SK-N-SH (cell line): ENCODE measurements at regions not wholly inside any gene's neighbourhood (a gene's known extent, or its start where the extent isn't known, plus 50 kb on each side); places are given as distances from the start of the nearest gene placed in this dataset.
"Not testable (repeated sequence)": the region's sequence is repeated elsewhere in the genome, so short reads cannot be mapped to it uniquely, and the experiment has no call there.

Source experiments
- CTCF ChIA-PET: fragments of 300-600, 350-600 bp; formaldehyde crosslinking; extraction: SDS; loops from one replicate; lab custom pipeline; 2021; lab: Yijun Ruan, JAX
- POLR2A ChIA-PET: fragments of 350-600 bp; sonication (Branson Sonifier 250); formaldehyde crosslinking; extraction: SDS; loops from one replicate; lab custom pipeline; 2020; ENCODE audit warnings: antibody characterized with exemption, inconsistent platforms; lab: Yijun Ruan, JAX
- DNase-seq: peaks from one replicate; pipeline ENCODE4 v3.0.0; 2012
- H2AFZ ChIP-seq: fragments of 200-600 bp; sonication (generic); 2 replicates; pipeline ENCODE4 v1.8.1; 2016; ENCODE audit warnings: antibody characterized with exemption, mild to moderate bottlenecking, low read depth
- H3F3A ChIP-seq: fragments of 200-600 bp; sonication (generic); replicated peaks from 2 replicates; pipeline ENCODE3; 2016; ENCODE audit warnings: antibody characterized with exemption, mild to moderate bottlenecking; ENCODE audit not compliant: insufficient read depth
- H3K27ac ChIP-seq, 2 experiments: fragments of 200-500 bp in 1 of 2; fragments of 200-600 bp in 1 of 2; sonication (Bioruptor generic) in 1 of 2; sonication (generic), shearing (Covaris generic) in 1 of 2; 2 replicates each; pipeline versions ENCODE4 v1.5.1 to v1.6.1; 2014 to 2016; ENCODE audit warnings: low read depth in 2 of 2, inconsistent platforms in 1 of 2, low read length in 1 of 2, mild to moderate bottlenecking in 1 of 2, mixed read lengths in 1 of 2
- H3K27me3 ChIP-seq: fragments of 200-600 bp; sonication (generic), shearing (Covaris generic); 2 replicates; pipeline ENCODE4 v1.6.1; 2016; ENCODE audit warnings: mixed run types; ENCODE audit not compliant: insufficient read depth
- H3K36me3 ChIP-seq, 2 experiments: fragments of 200-500 bp in 1 of 2; fragments of 200-600 bp in 1 of 2; sonication (Bioruptor generic) in 1 of 2; sonication (generic) in 1 of 2; replicated peaks in 1 of 2; 2 replicates each; pipeline versions ENCODE3 to v1.5.1; 2014 to 2016; ENCODE audit warnings: low read length in 1 of 2, mild to moderate bottlenecking in 1 of 2; ENCODE audit not compliant: insufficient read depth in 2 of 2, control insufficient read depth in 1 of 2
- H3K4me1 ChIP-seq, 2 experiments: fragments of 200-500 bp in 1 of 2; fragments of 200-600 bp in 1 of 2; sonication (Bioruptor generic) in 1 of 2; sonication (generic), shearing (Covaris generic) in 1 of 2; 2 replicates each; pipeline versions ENCODE4 v1.5.1 to v1.6.1; 2014 to 2016; ENCODE audit warnings: low read depth in 1 of 2, low read length in 1 of 2, mixed run types in 1 of 2; ENCODE audit not compliant: insufficient read depth in 2 of 2, control insufficient read depth in 1 of 2
- H3K4me2 ChIP-seq: fragments of 200-600 bp; sonication (generic), shearing (Covaris generic); 2 replicates; pipeline ENCODE4 v1.6.1; 2017; ENCODE audit warnings: mixed run types
- H3K4me3 ChIP-seq, 2 experiments: fragments of 200-500 bp in 1 of 2; fragments of 200-600 bp in 1 of 2; sonication (Bioruptor generic) in 1 of 2; sonication (generic), shearing (Covaris generic) in 1 of 2; 2 replicates each; pipeline versions ENCODE4 v1.5.1 to v1.8.1; 2014 to 2016; ENCODE audit warnings: low read depth in 2 of 2, inconsistent platforms in 1 of 2, low read length in 1 of 2, mild to moderate bottlenecking in 1 of 2, mixed read lengths in 1 of 2, moderate library complexity in 1 of 2
- H3K79me2 ChIP-seq: fragments of 200-600 bp; sonication (generic); 2 replicates; pipeline ENCODE4 v1.8.1; 2017; ENCODE audit warnings: mild to moderate bottlenecking; ENCODE audit not compliant: insufficient read depth
- H3K9ac ChIP-seq: fragments of 200-600 bp; sonication (generic); 2 replicates; pipeline ENCODE4 v1.6.1; 2017; ENCODE audit warnings: mixed run types
- H3K9me2 ChIP-seq: fragments of 200-600 bp; sonication (generic); 2 replicates; pipeline ENCODE4 v1.6.1; 2017; ENCODE audit warnings: mixed run types
- H3K9me3 ChIP-seq: fragments of 200-600 bp; sonication (generic); 2 replicates; pipeline ENCODE4 v1.6.1; 2017; ENCODE audit warnings: mixed run types, mild to moderate bottlenecking, moderate library complexity
- H4K20me1 ChIP-seq: fragments of 200-600 bp; sonication (generic); 2 replicates; pipeline ENCODE4 v1.6.1; 2017; ENCODE audit warnings: mild to moderate bottlenecking, mixed run types; ENCODE audit not compliant: insufficient read depth
- EP300 ChIP-seq, 2 experiments: IDR thresholded peaks; 2 replicates each; pipeline versions ENCODE4 v1.4.0 to v1.6.1; 2012; ENCODE audit warnings: borderline replicate concordance in 1 of 2, low read depth in 1 of 2, low read length in 1 of 2
- FOSL2 ChIP-seq: IDR thresholded peaks from 2 replicates; pipeline ENCODE4 v1.4.0; 2012; ENCODE audit warnings: low read depth, mild to moderate bottlenecking, moderate library complexity, borderline replicate concordance
- GABPA ChIP-seq: IDR thresholded peaks from 2 replicates; pipeline ENCODE4 v1.4.0; 2012; ENCODE audit warnings: low read depth, mild to moderate bottlenecking
- GATA2 ChIP-seq: sonication (generic); formaldehyde crosslinking; IDR thresholded peaks from 2 replicates; pipeline ENCODE4 v1.5.0; 2020; ENCODE audit warnings: mild to moderate bottlenecking, missing genetic modification reagents
- JUND ChIP-seq: IDR thresholded peaks from 2 replicates; pipeline ENCODE4 v1.4.0; 2012
- MEF2A ChIP-seq: IDR thresholded peaks from 2 replicates; pipeline ENCODE4 v1.4.0; 2012; ENCODE audit warnings: low read depth, borderline replicate concordance
- NRF1 ChIP-seq: IDR thresholded peaks from 2 replicates; pipeline ENCODE4 v1.6.1; 2012; ENCODE audit warnings: low read depth, mild to moderate bottlenecking, low read length
- POLR2AphosphoS5 ChIP-seq: IDR thresholded peaks from 2 replicates; pipeline ENCODE4 v1.6.1; 2012; ENCODE audit warnings: low read depth, low read length
- SIN3A ChIP-seq: IDR thresholded peaks from 2 replicates; pipeline ENCODE4 v1.6.1; 2012; ENCODE audit warnings: low read depth, mild to moderate bottlenecking, low read length, moderate library complexity, borderline replicate concordance
- TCF12 ChIP-seq: IDR thresholded peaks from 2 replicates; pipeline ENCODE4 v1.4.0; 2012
- USF1 ChIP-seq: IDR thresholded peaks from 2 replicates; pipeline ENCODE4 v1.4.0; 2012; ENCODE audit warnings: low read depth, borderline replicate concordance
- WGBS: methylation state at CpG from one replicate; pipeline ENCODE4 v1.1.6; 2017; ENCODE audit warnings: low lambda C conversion rate; 5-methylcytosine and 5-hydroxymethylcytosine counted together
- TF ChIP-seq, protein P1 (sequence below): fragments of 200-600 bp; sonication (generic); IDR thresholded peaks from 2 replicates; pipeline ENCODE4 v1.6.1; 2017; ENCODE audit warnings: antibody characterized with exemption, mild to moderate bottlenecking, moderate library complexity
- TF ChIP-seq, protein P2 (sequence below): IDR thresholded peaks from 2 replicates; pipeline ENCODE4; 2012
- TF ChIP-seq, protein P3 (sequence below): IDR thresholded peaks from 2 replicates; pipeline ENCODE4 v1.4.0; 2012; ENCODE audit warnings: low read depth, borderline replicate concordance

DNA sequence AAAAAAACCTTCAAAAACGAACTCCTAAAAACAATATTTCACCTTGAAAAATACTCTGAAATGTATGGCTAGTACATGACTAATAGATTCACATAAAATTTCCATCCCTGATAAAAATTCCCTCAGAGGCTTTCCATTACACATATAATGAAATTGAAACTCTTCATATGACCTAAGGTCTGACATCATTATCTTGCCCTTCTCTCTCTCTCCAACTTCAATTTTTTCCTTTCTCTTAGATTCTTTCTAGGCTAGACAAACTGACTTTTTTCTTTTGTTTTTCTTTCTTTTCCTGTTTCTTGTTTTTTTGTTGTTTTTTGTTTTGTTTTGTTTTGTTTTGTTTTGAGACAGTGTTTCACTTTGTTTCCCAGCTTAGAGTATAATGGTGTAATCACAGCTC is 1220.5 kb downstream of the ROBO2 start (continued):
- TF ChIP-seq, protein P1, sequence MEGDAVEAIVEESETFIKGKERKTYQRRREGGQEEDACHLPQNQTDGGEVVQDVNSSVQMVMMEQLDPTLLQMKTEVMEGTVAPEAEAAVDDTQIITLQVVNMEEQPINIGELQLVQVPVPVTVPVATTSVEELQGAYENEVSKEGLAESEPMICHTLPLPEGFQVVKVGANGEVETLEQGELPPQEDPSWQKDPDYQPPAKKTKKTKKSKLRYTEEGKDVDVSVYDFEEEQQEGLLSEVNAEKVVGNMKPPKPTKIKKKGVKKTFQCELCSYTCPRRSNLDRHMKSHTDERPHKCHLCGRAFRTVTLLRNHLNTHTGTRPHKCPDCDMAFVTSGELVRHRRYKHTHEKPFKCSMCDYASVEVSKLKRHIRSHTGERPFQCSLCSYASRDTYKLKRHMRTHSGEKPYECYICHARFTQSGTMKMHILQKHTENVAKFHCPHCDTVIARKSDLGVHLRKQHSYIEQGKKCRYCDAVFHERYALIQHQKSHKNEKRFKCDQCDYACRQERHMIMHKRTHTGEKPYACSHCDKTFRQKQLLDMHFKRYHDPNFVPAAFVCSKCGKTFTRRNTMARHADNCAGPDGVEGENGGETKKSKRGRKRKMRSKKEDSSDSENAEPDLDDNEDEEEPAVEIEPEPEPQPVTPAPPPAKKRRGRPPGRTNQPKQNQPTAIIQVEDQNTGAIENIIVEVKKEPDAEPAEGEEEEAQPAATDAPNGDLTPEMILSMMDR: no peak

DNA sequence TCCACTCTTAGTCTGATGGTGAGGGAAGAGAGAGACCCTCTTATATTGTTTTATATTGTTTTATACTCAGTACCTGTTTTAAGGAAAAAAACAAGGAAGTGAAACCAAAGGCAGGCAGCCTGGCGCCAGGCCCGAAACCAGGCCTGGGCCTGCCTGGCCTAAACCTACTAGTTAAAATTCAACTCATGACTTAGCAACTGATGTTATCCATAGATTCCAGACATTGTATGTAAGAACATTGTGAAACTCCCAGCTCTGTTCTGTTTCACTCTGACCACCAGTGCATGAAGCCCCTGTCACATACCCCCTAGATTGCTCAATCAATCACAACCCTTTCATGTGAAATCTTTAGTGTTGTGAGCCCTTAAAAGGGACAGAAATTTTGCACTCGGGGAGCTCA is 1226.7 kb downstream of the ROBO2 start:
- 69% methylated on average over 3 of the region's 3 CpGs for WGBS
- H3K4me1 ChIP-seq, H3F3A ChIP-seq, H3K9ac ChIP-seq, H3K4me2 ChIP-seq, H4K20me1 ChIP-seq, H3K9me2 ChIP-seq, POLR2A ChIA-PET, H3K79me2 ChIP-seq, H3K9me3 ChIP-seq, CTCF ChIA-PET, H3K27ac ChIP-seq, H3K4me3 ChIP-seq, H3K36me3 ChIP-seq, H3K27me3 ChIP-seq, DNase-seq, H2AFZ ChIP-seq: not testable (repeated sequence)

- no peak overlapping the region for H3K4me3 ChIP-seq
- H3K79me2 ChIP-seq: no peaks in the 10 kb centered on the region; the same call in 1 of the 2 replicates
- ChIA-PET POLR2A (no interaction called here), CTCF (no interaction called here)
- no peak overlapping the region for H3K27ac ChIP-seq
- no peaks in the 10 kb centered on the region for H3F3A ChIP-seq
- no peaks in the 10 kb centered on the region for H3K36me3 ChIP-seq
- no peaks in the 10 kb centered on the region for H4K20me1 ChIP-seq
- TF ChIP-seq, protein P1: no peak
- TF ChIP-seq GABPA (no peak), FOSL2 (no peak), TCF12 (no peak), USF1 (no peak), EP300 (IDR thresholded peaks at IDR 0.05; ENCODE audit: borderline replicate concordance in 1 of 2, low read depth in 1 of 2, low read length in 1 of 2) (no peak), JUND (no peak), GATA2 (no peak), MEF2A (no peak), NRF1 (no peak), POLR2AphosphoS5 (no peak), SIN3A (no peak)
- TF ChIP-seq, protein P2, sequence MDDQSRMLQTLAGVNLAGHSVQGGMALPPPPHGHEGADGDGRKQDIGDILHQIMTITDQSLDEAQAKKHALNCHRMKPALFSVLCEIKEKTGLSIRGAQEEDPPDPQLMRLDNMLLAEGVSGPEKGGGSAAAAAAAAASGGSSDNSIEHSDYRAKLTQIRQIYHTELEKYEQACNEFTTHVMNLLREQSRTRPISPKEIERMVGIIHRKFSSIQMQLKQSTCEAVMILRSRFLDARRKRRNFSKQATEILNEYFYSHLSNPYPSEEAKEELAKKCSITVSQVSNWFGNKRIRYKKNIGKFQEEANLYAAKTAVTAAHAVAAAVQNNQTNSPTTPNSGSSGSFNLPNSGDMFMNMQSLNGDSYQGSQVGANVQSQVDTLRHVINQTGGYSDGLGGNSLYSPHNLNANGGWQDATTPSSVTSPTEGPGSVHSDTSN: no peak
- TF ChIP-seq, protein P3, sequence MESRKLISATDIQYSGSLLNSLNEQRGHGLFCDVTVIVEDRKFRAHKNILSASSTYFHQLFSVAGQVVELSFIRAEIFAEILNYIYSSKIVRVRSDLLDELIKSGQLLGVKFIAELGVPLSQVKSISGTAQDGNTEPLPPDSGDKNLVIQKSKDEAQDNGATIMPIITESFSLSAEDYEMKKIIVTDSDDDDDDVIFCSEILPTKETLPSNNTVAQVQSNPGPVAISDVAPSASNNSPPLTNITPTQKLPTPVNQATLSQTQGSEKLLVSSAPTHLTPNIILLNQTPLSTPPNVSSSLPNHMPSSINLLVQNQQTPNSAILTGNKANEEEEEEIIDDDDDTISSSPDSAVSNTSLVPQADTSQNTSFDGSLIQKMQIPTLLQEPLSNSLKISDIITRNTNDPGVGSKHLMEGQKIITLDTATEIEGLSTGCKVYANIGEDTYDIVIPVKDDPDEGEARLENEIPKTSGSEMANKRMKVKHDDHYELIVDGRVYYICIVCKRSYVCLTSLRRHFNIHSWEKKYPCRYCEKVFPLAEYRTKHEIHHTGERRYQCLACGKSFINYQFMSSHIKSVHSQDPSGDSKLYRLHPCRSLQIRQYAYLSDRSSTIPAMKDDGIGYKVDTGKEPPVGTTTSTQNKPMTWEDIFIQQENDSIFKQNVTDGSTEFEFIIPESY: no peak
- no peak overlapping the region for H2AFZ ChIP-seq
- DNase-seq: no peak
- H3K9ac ChIP-seq: no peak overlapping the region
- no peaks in the 10 kb centered on the region for H3K4me1 ChIP-seq
- H3K27me3 ChIP-seq: no peaks in the 10 kb centered on the region
- no peak overlapping the region for H3K4me2 ChIP-seq
- no peaks in the 10 kb centered on the region for H3K9me2 ChIP-seq
- H3K9me3 ChIP-seq: no peaks in the 10 kb centered on the region
These were observed 1227.3 kb downstream of the ROBO2 start for GRCh38 chr3:78267235-78267634.
